ENCODE measurements at regions not wholly inside any gene's neighbourhood (a gene's known extent, or its start where the extent isn't known, plus 50 kb on each side); places are given as distances from the start of the nearest gene placed in this dataset.

DNA sequence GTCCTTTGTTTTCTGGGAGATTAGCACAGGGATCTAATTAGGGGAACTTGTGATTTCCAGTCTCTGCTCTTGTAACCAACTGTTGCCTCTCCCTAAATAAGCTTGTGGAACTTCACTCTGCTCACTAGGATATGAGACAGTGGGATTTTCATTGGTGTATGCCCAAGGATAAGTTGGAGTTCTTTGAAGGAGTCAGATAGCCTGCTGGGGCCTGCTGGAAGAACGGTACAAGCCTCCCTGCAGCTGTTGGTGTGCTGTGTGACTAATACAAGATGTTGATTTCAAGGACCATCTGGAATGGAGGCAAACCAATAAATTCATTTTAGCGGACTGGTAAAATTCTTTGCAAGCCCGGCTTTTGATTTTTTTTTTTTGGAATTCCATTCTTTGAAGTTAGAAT, 167.0 kb downstream of the AASDH start:
- TF ChIP-seq CTCF (IDR thresholded peaks at IDR 0.05): no peak
- intact Hi-C loops (cut with DNase I): no loop called here

DNA sequence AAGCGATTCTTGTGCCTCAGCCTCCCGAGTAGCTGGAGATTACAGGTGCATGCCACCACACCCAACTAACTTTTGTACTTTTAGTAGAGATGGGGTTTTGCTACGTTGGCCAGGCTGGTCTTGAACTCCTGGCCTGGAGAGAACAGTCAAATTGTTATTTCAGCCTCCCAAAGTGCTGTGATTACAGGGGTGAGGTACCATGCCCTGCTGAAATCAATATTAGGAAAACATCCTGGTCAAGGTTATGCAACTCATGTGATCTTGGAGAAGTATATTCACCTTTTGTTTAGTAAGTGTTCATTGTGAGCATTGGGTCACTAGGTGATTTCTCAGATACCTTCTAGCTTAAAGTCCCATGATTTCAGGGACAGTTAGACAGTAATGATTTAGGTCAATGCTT, 167.8 kb downstream of the AASDH start:
- no peak overlapping the region for H3K4me3 ChIP-seq
- ATAC-seq (no peak), DNase-seq (no peak)
- no peaks in the 10 kb centered on the region for H3K36me3 ChIP-seq
- no peak for TF ChIP-seq CTCF (IDR thresholded peaks at IDR 0.05)
- no peaks in the 10 kb centered on the region for H3K4me1 ChIP-seq
- no peaks in the 10 kb centered on the region for H3K9me3 ChIP-seq
- no peak overlapping the region for H3K27ac ChIP-seq
- intact Hi-C loops (cut with DNase I): no loop called here
- H3K27me3 ChIP-seq: no peaks in the 10 kb centered on the region

More for the DNA sequence above, 167.0 kb downstream of the AASDH start:
- Histone ChIP-seq H3K4me3 (no peak overlapping the region), H3K27ac (no peak overlapping the region), H3K9me3 (no peaks in the 10 kb centered on the region), H3K4me1 (no peaks in the 10 kb centered on the region), H3K27me3 (no peaks in the 10 kb centered on the region), H3K36me3 (no peaks in the 10 kb centered on the region)
- ATAC-seq (no peak), DNase-seq (no peak)

DNA sequence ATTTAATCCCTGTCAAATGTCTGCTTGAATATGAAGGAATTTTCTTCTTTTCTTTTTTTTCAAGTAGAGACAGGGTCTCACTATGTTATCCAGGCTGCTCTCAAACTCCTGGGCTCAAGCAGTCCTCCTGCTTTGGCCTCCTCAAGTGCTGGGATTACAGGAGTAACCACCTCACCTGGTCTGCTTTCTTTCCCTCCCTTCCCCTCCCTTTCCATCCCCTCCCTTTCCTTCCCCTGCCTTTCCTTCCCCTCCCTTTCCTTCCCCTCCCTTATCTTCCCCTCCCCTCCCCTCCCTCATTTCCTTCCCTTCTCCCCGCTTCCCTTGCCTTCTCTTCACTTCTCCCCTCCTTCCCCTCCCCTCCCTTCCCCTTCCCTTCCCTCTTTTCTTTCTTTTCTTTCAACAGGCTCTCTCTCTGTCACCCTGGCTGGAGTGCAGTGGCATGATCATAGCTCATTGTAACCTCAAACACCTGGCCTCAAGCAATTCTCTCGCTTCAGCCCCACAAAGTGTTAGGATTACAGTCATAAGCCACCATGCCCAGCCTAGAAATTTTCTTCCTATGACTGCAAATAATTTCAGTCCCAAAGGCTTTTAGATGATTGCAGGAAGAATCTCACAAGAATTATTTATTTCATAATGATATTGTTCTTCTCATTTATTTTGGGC, 168.9 kb downstream of the AASDH start:
- H3K27ac ChIP-seq: no peak overlapping the region
- DNase-seq: no peak
- intact Hi-C loops (cut with DNase I): no loop called here
- no peaks in the 10 kb centered on the region for H3K27me3 ChIP-seq
- no peak for TF ChIP-seq CTCF (IDR thresholded peaks at IDR 0.05)
- H3K36me3 ChIP-seq: no peaks in the 10 kb centered on the region
- no peak for ATAC-seq
- H3K4me3 ChIP-seq: no peak overlapping the region
- no peaks in the 10 kb centered on the region for H3K9me3 ChIP-seq
- H3K4me1 ChIP-seq: no peaks in the 10 kb centered on the region

DNA sequence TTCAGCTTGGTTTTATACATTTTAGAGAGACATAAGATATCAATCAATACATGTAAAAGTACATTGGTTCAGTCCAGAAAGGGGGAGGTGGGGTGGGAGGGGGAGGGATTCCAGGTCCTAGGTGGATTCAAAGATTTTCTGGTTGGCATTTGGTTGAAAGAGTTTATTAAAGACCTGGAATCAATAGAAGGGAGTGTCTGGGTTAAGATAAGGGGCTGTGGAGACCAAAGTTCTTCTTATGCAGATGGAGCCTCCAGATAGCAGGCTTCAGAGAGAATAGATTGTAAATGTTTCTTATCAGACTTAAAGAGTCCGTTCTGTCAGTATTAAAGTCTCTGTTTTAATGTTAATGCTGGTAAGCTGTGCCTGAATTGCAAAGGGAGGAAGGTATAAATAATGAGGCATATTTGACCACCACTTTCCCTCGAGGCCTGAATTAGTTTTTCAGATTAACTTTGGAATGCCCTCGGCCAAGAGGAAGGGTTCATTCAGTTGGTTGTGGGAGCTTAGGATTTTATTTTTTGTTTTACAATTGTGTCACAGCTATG, 169.9 kb downstream of the AASDH start:
- Histone ChIP-seq H3K36me3 (no peaks in the 10 kb centered on the region), H3K27ac (no peak overlapping the region), H3K27me3 (no peaks in the 10 kb centered on the region), H3K4me1 (no peaks in the 10 kb centered on the region), H3K4me3 (no peak overlapping the region), H3K9me3 (no peaks in the 10 kb centered on the region)
- intact Hi-C loops (cut with DNase I): no loop called here
- ATAC-seq: no peak
- TF ChIP-seq CTCF (IDR thresholded peaks at IDR 0.05): no peak
- no peak for DNase-seq

- no peak overlapping the region for H3K4me3 ChIP-seq
- no peaks in the 10 kb centered on the region for H3K36me3 ChIP-seq
- no peaks in the 10 kb centered on the region for H3K9me3 ChIP-seq
- no peak for ATAC-seq
- H3K27ac ChIP-seq: no peak overlapping the region
- no peaks in the 10 kb centered on the region for H3K27me3 ChIP-seq
- no peaks in the 10 kb centered on the region for H3K4me1 ChIP-seq
- intact Hi-C loops (cut with DNase I): no loop called here
- no peak for TF ChIP-seq CTCF (IDR thresholded peaks at IDR 0.05)
- DNase-seq: no peak
Measured at GRCh38 chr4:56215901-56216300, 171.4 kb downstream of the AASDH start.

Measured in upper lobe of right lung (tissue), 1 donor.